Body of pancreas (tissue), 4 donors: ENCODE measurements at regions not wholly inside any gene's neighbourhood (a gene's known extent, or its start where the extent isn't known, plus 50 kb on each side); places are given as distances from the start of the nearest gene placed in this dataset.

ENCODE experiments used
- ATAC-seq: fragments of 150-250 bp; one replicate; pipeline ENCODE4 v1.9.1; 2016
- DNase-seq, 4 donors: peaks; one replicate each; pipeline ENCODE4 v3.0.0-alpha.2; 2019
- H3K27ac ChIP-seq, 4 donors: fragments of 200-600 bp; sonication (generic); 1 replicate in 3 of 4; 2 replicates in 1 of 4; pipeline versions ENCODE4 v1.5.1 to v1.6.1; 2016 to 2019; ENCODE audit warnings: mild to moderate bottlenecking in 1 of 4, mixed read lengths in 1 of 4, moderate library complexity in 1 of 4
- H3K27me3 ChIP-seq, 2 donors: fragments of 200-600 bp; sonication (generic); one replicate each; pipeline ENCODE4 v1.6.0; 2016; ENCODE audit warnings: mild to moderate bottlenecking in 1 of 2
- H3K36me3 ChIP-seq, 2 donors: fragments of 200-600 bp; sonication (generic); replicated peaks in 1 of 2; 2 replicates each; pipeline ENCODE4 v1.5.1; 2016; ENCODE audit warnings: low read depth in 2 of 2; ENCODE audit not compliant: insufficient read depth in 1 of 2
- H3K4me1 ChIP-seq: fragments of 200-600 bp; sonication (generic); one replicate; pipeline ENCODE4 v1.6.0; 2016
- H3K4me3 ChIP-seq, 2 donors: fragments of 200-600 bp; sonication (generic); 1 replicate in 1 of 2; 2 replicates in 1 of 2; pipeline ENCODE4 v1.5.1; 2016 to 2019
- H3K9me3 ChIP-seq, 3 donors: fragments of 200-600 bp; sonication (generic); 1 replicate in 2 of 3; 2 replicates in 1 of 3; pipeline ENCODE4 v1.5.1; 2016
- CTCF ChIP-seq, 7 experiments: fragments of 450-650 bp in 4 of 7; fragments of 200-600 bp in 3 of 7; sonication (generic) in 3 of 7; IDR thresholded peaks; one replicate each; pipeline ENCODE4 v1.5.1; 2016 to 2019; ENCODE audit warnings: antibody characterized with exemption in 7 of 7
- POLR2A ChIP-seq, 3 donors: fragments of 450-650 bp; IDR thresholded peaks; one replicate each; pipeline ENCODE4 v1.6.1; 2016; ENCODE audit warnings: antibody characterized with exemption in 3 of 3, mild to moderate bottlenecking in 2 of 3
- WGBS, 2 donors: methylation state at CpG; one replicate each; pipeline ENCODE4 v1.1.5; 2017; 5-methylcytosine and 5-hydroxymethylcytosine counted together
- intact Hi-C: fragments of 100-400 bp; cut with DNase I; formaldehyde crosslinking; loops from one replicate; pipeline ENCODE4 v1.15.1; 2023

GRCh38 chr4:157751631-157752030 lies 421.2 kb downstream of the GASK1B start:
- TF ChIP-seq POLR2A (IDR thresholded peaks at IDR 0.05) (no peak), CTCF (IDR thresholded peaks at IDR 0.05) (no peak)
- intact Hi-C loops = no loop called here
- ATAC-seq (no peak), DNase-seq (no peak)
- no peak overlapping the region for H3K4me3 ChIP-seq
- no peaks in the 10 kb centered on the region for H3K4me1 ChIP-seq
- no peaks in the 10 kb centered on the region for H3K9me3 ChIP-seq
- 83 to 87% methylated on average over 2 of the region's 2 CpGs for WGBS, 2 donors
- H3K36me3 ChIP-seq = no peaks in the 10 kb centered on the region
- H3K27me3 ChIP-seq = no peaks in the 10 kb centered on the region
- H3K27ac ChIP-seq = no peak overlapping the region

- H3K27me3 ChIP-seq = no peaks in the 10 kb centered on the region
- intact Hi-C loops = no loop called here
- ATAC-seq (no peak), DNase-seq (no peak)
- H3K36me3 ChIP-seq = no peaks in the 10 kb centered on the region
- no peak overlapping the region for H3K4me3 ChIP-seq
- 73 to 74% methylated on average over 1 of the region's 1 CpG for WGBS, 2 donors
- no peaks in the 10 kb centered on the region for H3K9me3 ChIP-seq
- no peak overlapping the region for H3K27ac ChIP-seq
- no peaks in the 10 kb centered on the region for H3K4me1 ChIP-seq
- TF ChIP-seq CTCF (IDR thresholded peaks at IDR 0.05) (no peak), POLR2A (IDR thresholded peaks at IDR 0.05) (no peak)
These were observed 431.2 kb downstream of the GASK1B start for GRCh38 chr4:157741642-157742041.

- Histone ChIP-seq H3K4me3 (no peak overlapping the region), H3K27ac (no peak overlapping the region), H3K27me3 (no peaks in the 10 kb centered on the region), H3K4me1 (no peaks in the 10 kb centered on the region), H3K36me3 (no peaks in the 10 kb centered on the region), H3K9me3 (no peaks in the 10 kb centered on the region)
- intact Hi-C loops = no loop called here
- ATAC-seq (no peak), DNase-seq (no peak)
- WGBS, 2 donors = 65 to 76% methylated on average over 2 of the region's 2 CpGs
- TF ChIP-seq CTCF (IDR thresholded peaks at IDR 0.05) (no peak), POLR2A (IDR thresholded peaks at IDR 0.05) (no peak)
These were observed 433.6 kb downstream of the GASK1B start for GRCh38 chr4:157739242-157739641.

- intact Hi-C loops = no loop called here
- Histone ChIP-seq H3K4me1 (no peaks in the 10 kb centered on the region), H3K36me3 (no peaks in the 10 kb centered on the region), H3K9me3 (no peaks in the 10 kb centered on the region), H3K27me3 (no peaks in the 10 kb centered on the region), H3K27ac (no peak overlapping the region), H3K4me3 (no peak overlapping the region)
- ATAC-seq = no peak
- TF ChIP-seq CTCF (IDR thresholded peaks at IDR 0.05) (no peak), POLR2A (IDR thresholded peaks at IDR 0.05) (no peak)
- 86 to 97% methylated on average over 3 of the region's 3 CpGs for WGBS, 2 donors
- DNase-seq = no peak
These were observed 444.6 kb downstream of the GASK1B start for GRCh38 chr4:157728215-157728614.

GRCh38 chr4:157727163-157727562 lies 445.7 kb downstream of the GASK1B start:
- TF ChIP-seq POLR2A (IDR thresholded peaks at IDR 0.05) (no peak), CTCF (IDR thresholded peaks at IDR 0.05) (no peak)
- Histone ChIP-seq H3K4me1 (no peaks in the 10 kb centered on the region), H3K9me3 (no peaks in the 10 kb centered on the region), H3K27me3 (no peaks in the 10 kb centered on the region), H3K4me3 (no peak overlapping the region), H3K27ac (no peak overlapping the region), H3K36me3 (no peaks in the 10 kb centered on the region)
- ATAC-seq (no peak), DNase-seq (no peak)
- WGBS, 2 donors = 51 to 70% methylated on average over 2 of the region's 2 CpGs
- intact Hi-C loops = no loop called here
